H1 (cell line): ENCODE measurements at regions not wholly inside any gene's neighbourhood (a gene's known extent, or its start where the extent isn't known, plus 50 kb on each side); places are given as distances from the start of the nearest gene placed in this dataset.

Experiments used
- ZNF274 ChIP-seq: IDR thresholded peaks from 2 replicates; pipeline ENCODE4 v1.7.0; 2012; ENCODE audit warnings: low read length, borderline replicate concordance; ENCODE audit errors: extremely low read depth

DNA sequence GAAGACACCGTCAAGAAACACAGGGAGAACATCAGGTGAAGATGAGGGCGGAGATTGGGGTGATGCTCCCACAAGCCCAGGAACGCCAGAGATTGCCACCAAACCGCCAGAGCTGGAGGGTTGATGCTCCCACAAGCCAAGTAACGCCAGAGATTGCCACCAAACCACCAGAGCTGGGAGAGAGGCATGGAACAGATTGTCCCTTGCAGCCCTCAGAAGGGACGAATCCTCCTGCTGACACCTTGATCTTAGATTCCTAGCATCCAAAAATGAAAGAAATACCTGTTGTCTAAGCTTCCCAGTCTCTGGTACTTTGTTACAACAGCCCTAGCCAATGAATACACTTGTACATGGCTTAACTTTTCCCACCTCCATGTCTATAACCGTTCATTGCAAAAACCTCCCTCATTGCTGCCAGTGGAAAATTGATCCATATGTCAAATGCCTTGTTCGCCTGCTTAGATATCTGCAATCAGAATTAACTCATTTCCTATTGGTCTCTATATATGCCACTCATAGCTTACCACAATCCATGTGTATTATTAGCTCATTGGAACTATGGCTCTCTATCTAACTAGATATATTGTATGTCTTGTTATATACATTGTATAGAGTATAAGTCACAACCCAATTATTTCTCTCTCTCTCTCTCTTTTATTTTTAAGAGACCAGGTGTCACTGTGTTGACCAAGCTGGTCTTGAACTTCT is 127.4 kb downstream of the ADSS2 start (continued):
- no peak for TF ChIP-seq ZNF274
